Tibial nerve (tissue), 4 donors: ENCODE measurements at regions not wholly inside any gene's neighbourhood (a gene's known extent, or its start where the extent isn't known, plus 50 kb on each side); places are given as distances from the start of the nearest gene placed in this dataset.

Experiments used
- DNase-seq, 2 donors: peaks; one replicate each; pipeline ENCODE4 v3.0.0-alpha.2; 2019; ENCODE audit warnings: low spot score in 2 of 2
- H3K27ac ChIP-seq, 4 donors: fragments of 200-600 bp; sonication (generic) in 3 of 4; one replicate each; pipeline ENCODE4 v1.5.1; 2017 to 2019; ENCODE audit warnings: mild to moderate bottlenecking in 1 of 4
- H3K27me3 ChIP-seq, 2 donors: fragments of 200-600 bp; sonication (generic) in 1 of 2; one replicate each; pipeline versions ENCODE4 v1.5.1 to v1.6.0; 2017 to 2019
- H3K36me3 ChIP-seq, 3 donors: fragments of 200-600 bp; sonication (generic); one replicate each; pipeline ENCODE4 v1.5.1; 2018 to 2019
- H3K4me1 ChIP-seq, 4 donors: fragments of 200-600 bp; sonication (generic) in 3 of 4; one replicate each; pipeline ENCODE4 v1.5.1; 2017 to 2019
- H3K4me3 ChIP-seq, 4 donors: fragments of 200-600 bp; sonication (generic) in 3 of 4; one replicate each; pipeline ENCODE4 v1.5.1; 2017 to 2019; ENCODE audit warnings: mild to moderate bottlenecking in 1 of 4, moderate library complexity in 1 of 4
- H3K9me3 ChIP-seq, 4 donors: fragments of 200-600 bp; sonication (generic) in 3 of 4; one replicate each; pipeline ENCODE4 v1.5.1; 2017 to 2019
- CTCF ChIP-seq, 5 experiments: fragments of 200-600 bp in 3 of 5; fragments of 450-650 bp in 2 of 5; sonication (generic) in 3 of 5; IDR thresholded peaks; one replicate each; pipeline ENCODE4 v1.5.1; 2016 to 2019; ENCODE audit warnings: antibody characterized with exemption in 5 of 5, mild to moderate bottlenecking in 3 of 5, moderate library complexity in 2 of 5
- EP300 ChIP-seq, 2 donors: sonication (generic); formaldehyde crosslinking; IDR thresholded peaks; one replicate each; pipeline ENCODE4 v1.6.1; 2017; ENCODE audit warnings: antibody characterized with exemption in 2 of 2, mild to moderate bottlenecking in 1 of 2
- POLR2A ChIP-seq, 2 donors: fragments of 450-650 bp; IDR thresholded peaks; one replicate each; pipeline ENCODE4 v1.6.1; 2017; ENCODE audit warnings: antibody characterized with exemption in 2 of 2, mild to moderate bottlenecking in 2 of 2, moderate library complexity in 2 of 2
- WGBS, 2 donors: methylation state at CpG; one replicate each; pipeline ENCODE4 v1.1.5; 2018; 5-methylcytosine and 5-hydroxymethylcytosine counted together

DNA sequence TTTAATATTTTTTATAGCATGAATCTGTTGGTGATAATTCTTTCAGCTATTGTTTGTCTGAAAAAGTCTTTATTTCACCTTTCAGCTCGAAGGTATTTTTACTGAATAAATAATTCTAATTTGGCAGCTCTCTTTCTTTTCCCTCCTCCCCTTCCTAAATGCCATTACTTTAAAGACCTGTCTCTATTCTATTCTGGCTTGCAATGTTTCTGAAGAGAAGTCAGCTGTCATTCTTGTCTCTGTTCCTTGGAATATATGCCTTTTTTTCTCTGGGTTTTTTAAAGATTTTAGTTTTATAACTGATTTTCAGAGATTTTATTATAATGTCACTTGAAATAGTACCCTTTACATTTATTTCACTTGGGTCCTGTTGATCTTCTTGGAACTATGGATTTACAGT is 237.9 kb upstream of the DAAM1 start:
- TF ChIP-seq CTCF (IDR thresholded peaks at IDR 0.05): no peak
- no peak for TF ChIP-seq POLR2A (IDR thresholded peaks at IDR 0.05)
- TF ChIP-seq EP300 (IDR thresholded peaks at IDR 0.05): no peak
- H3K4me3 ChIP-seq: no peak overlapping the region
- H3K27ac ChIP-seq: no peak overlapping the region
- no peaks in the 10 kb centered on the region for H3K27me3 ChIP-seq
- peaks cover 0 to 13% (median 3%) of the 10 kb centered on the region in 4 donors for H3K4me1 ChIP-seq
- H3K9me3 ChIP-seq: peaks cover 0 to 7% (median 0%) of the 10 kb centered on the region in 4 donors
- DNase-seq: no peak
- WGBS, 2 donors: 81 to 91% methylated on average over 1 of the region's 1 CpG
- no peaks in the 10 kb centered on the region for H3K36me3 ChIP-seq

GRCh38 chr14:58951143-58951542 is 237.3 kb upstream of the DAAM1 start:
- no peaks in the 10 kb centered on the region for H3K36me3 ChIP-seq
- H3K9me3 ChIP-seq: peaks cover 0 to 7% (median 0%) of the 10 kb centered on the region in 4 donors

DNA sequence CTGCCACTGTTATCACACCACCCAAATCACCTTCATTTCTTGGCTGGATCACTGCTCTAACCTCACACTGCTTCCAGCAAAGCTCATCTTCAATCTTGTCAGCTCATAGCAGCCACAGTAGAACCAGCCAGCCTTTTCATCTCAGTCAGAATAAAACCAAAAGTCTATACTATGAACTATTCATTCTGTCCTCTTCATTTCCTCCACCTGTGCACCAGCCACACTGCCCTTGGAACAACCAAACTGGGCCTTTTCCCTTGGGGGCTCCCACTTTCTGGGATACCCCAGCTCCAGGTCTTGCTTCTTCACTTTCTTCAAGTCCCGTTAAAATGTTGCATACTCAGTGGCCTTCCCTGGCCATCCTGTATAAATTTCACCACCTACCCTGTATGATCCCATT is 234.4 kb upstream of the DAAM1 start:
- DNase-seq: no peak
- H3K27me3 ChIP-seq: no peaks in the 10 kb centered on the region
- peaks cover 0 to 7% (median 2%) of the 10 kb centered on the region in 4 donors for H3K9me3 ChIP-seq
- H3K36me3 ChIP-seq: no peaks in the 10 kb centered on the region
- peaks cover 0 to 13% (median 4%) of the 10 kb centered on the region in 4 donors for H3K4me1 ChIP-seq
- WGBS, 2 donors: 97% methylated on average over 1 of the region's 1 CpG
- H3K27ac ChIP-seq: no peak overlapping the region
- no peak overlapping the region for H3K4me3 ChIP-seq
- TF ChIP-seq POLR2A (IDR thresholded peaks at IDR 0.05) (no peak), EP300 (IDR thresholded peaks at IDR 0.05) (no peak), CTCF (IDR thresholded peaks at IDR 0.05) (no peak)

More at GRCh38 chr14:58951143-58951542, 237.3 kb upstream of the DAAM1 start:
- Histone ChIP-seq H3K4me1 (peaks cover 0 to 17% (median 4%) of the 10 kb centered on the region in 4 donors), H3K27me3 (no peaks in the 10 kb centered on the region), H3K4me3 (no peak overlapping the region), H3K27ac (no peak overlapping the region)
- WGBS, 2 donors: 95 to 97% methylated on average over 2 of the region's 2 CpGs
- TF ChIP-seq EP300 (IDR thresholded peaks at IDR 0.05) (no peak), CTCF (IDR thresholded peaks at IDR 0.05) (no peak), POLR2A (IDR thresholded peaks at IDR 0.05) (no peak)
- DNase-seq: no peak

DNA sequence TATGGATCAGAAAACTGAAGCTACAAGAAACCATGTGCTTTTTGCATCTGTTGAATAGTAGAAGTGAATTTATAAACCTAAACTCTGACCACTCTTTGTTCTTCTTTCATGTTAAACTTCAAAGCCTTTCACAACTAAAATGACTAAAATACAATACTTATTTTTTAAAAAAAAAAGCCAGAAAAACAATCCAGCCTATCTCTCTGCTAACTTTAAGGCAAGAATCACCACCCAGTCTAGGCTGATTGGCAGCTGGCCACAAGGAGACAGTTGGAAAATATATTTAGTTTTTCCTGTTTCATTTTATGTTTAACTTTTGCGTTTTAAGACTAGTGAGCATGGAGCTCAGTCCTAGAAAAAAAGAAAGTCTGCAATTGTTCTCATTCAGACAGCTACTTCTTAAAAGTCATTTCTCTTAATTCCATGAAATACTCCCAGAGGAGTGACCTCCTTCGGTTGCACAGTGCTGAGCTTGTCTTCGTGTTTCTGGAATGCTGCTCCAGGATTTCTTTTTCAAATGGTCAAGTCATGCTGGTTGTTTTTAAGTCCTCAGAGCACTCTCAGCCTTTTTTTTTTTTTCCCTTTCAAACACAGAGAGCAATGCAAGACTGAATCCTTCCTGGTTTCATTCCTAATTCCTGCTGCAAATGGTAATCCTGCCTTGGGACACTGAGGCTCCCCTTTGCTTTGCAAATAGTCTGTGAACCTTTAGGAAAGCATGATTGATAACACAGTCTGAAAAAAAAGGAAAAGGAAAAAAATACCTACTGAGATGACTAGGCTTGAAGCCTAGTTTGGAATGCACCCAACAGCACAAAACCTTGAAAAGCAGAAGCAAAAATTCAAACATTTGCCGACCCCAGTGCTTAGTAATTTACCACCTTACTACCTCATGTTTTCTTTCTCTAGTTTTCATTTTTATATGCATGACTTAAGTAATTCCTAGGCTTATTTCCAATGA is 233.3 kb upstream of the DAAM1 start:
- TF ChIP-seq EP300 (IDR thresholded peaks at IDR 0.05): no peak
- no peak for TF ChIP-seq CTCF (IDR thresholded peaks at IDR 0.05)
- DNase-seq: no peak
- Histone ChIP-seq H3K4me1 (peaks cover 0 to 13% (median 4%) of the 10 kb centered on the region in 4 donors), H3K9me3 (peaks cover 0 to 7% (median 2%) of the 10 kb centered on the region in 4 donors), H3K4me3 (no peak overlapping the region), H3K27me3 (no peaks in the 10 kb centered on the region), H3K36me3 (no peaks in the 10 kb centered on the region), H3K27ac (no peak overlapping the region)
- 5 to 7% methylated on average over 4 of the region's 4 CpGs for WGBS, 2 donors

GRCh38 chr14:58961045-58961731 is 227.3 kb upstream of the DAAM1 start:
- peaks cover 0 to 2% (median 0%) of the 10 kb centered on the region in 4 donors for H3K4me1 ChIP-seq
- H3K9me3 ChIP-seq: peaks cover 0 to 4% (median 0%) of the 10 kb centered on the region in 4 donors
- H3K27ac ChIP-seq: no peak overlapping the region
- 60 to 80% methylated on average over 6 of the region's 6 CpGs for WGBS, 2 donors
- no peaks in the 10 kb centered on the region for H3K27me3 ChIP-seq
- no peak for TF ChIP-seq EP300 (IDR thresholded peaks at IDR 0.05)
- TF ChIP-seq POLR2A (IDR thresholded peaks at IDR 0.05): no peak
- TF ChIP-seq CTCF (IDR thresholded peaks at IDR 0.05): no peak
- H3K4me3 ChIP-seq: no peak overlapping the region
- DNase-seq: no peak
- no peaks in the 10 kb centered on the region for H3K36me3 ChIP-seq
